ENCODE measurements at regions not wholly inside any gene's neighbourhood (a gene's known extent, or its start where the extent isn't known, plus 50 kb on each side); places are given as distances from the start of the nearest gene placed in this dataset.

- TF ChIP-seq CTCF (conservative IDR thresholded peaks at IDR 0.05; ENCODE audit: low read depth in 2 of 2) (no peak), EZH2 (IDR thresholded peaks at IDR 0.05; ENCODE audit: low read depth, unreplicated experiment) (no peak), EZH2phosphoT487 (IDR thresholded peaks at IDR 0.05; ENCODE audit: unreplicated experiment) (no peak)
Measured at GRCh38 chr12:111214401-111214800, 154.5 kb downstream of the PHETA1 start.
